Activated naive CD4-positive, alpha-beta T cell treated with anti-CD3 and anti-CD28 coated beads, Interleukin-2, amount 10 ng/mL, durations not matched to agents 7 days and 5 days (primary cell): ENCODE measurements at regions not wholly inside any gene's neighbourhood (a gene's known extent, or its start where the extent isn't known, plus 50 kb on each side); places are given as distances from the start of the nearest gene placed in this dataset.

Source experiments
- CTCF ChIA-PET: fragments of 350-600 bp; sonication (Branson Sonifier 250); formaldehyde crosslinking; loops from one replicate; lab custom pipeline; 2021; ENCODE audit warnings: antibody characterized with exemption; lab: Charles Lee
- DNase-seq: peaks from one replicate; pipeline ENCODE4 v3.0.0-alpha.2; 2020
- H3K27ac Mint-ChIP-seq: one replicate; pipeline ENCODE4 v1.8.0; 2021; ENCODE audit warnings: mild to moderate bottlenecking, moderate library complexity, mixed read lengths
- H3K27me3 Mint-ChIP-seq: one replicate; pipeline ENCODE4 v1.8.0; 2021; ENCODE audit warnings: mild to moderate bottlenecking, mixed read lengths
- H3K36me3 Mint-ChIP-seq: one replicate; pipeline ENCODE4 v1.8.0; 2021; ENCODE audit warnings: mixed read lengths
- H3K4me1 Mint-ChIP-seq: one replicate; pipeline ENCODE4 v1.8.0; 2021; ENCODE audit warnings: mixed read lengths
- H3K4me3 Mint-ChIP-seq: one replicate; pipeline ENCODE4 v1.8.0; 2021; ENCODE audit warnings: mild to moderate bottlenecking, moderate library complexity, mixed read lengths
- H3K9me3 Mint-ChIP-seq: one replicate; pipeline ENCODE4 v1.8.0; 2021; ENCODE audit warnings: mixed read lengths

GRCh38 chr2:57782587-57782986 is 264.0 kb upstream of the VRK2 start:
- Mint-ChIP-seq H3K9me3 (no peaks in the 10 kb centered on the region), H3K27me3 (no peaks in the 10 kb centered on the region), H3K27ac (no peak overlapping the region), H3K4me3 (no peak overlapping the region), H3K4me1 (no peaks in the 10 kb centered on the region), H3K36me3 (no peaks in the 10 kb centered on the region)
- CTCF ChIA-PET, result interaction anchor here (0.6 kb wide), 1 partner anchor 1484 kb away, joined by 3 read pairs; no protein-coding TSS in a partner anchor
- no peak for DNase-seq

GRCh38 chr2:57793310-57793709 is 253.3 kb upstream of the VRK2 start:
- Mint-ChIP-seq H3K4me3 (no peak overlapping the region), H3K9me3 (no peaks in the 10 kb centered on the region), H3K27me3 (no peaks in the 10 kb centered on the region), H3K27ac (no peak overlapping the region), H3K36me3 (no peaks in the 10 kb centered on the region), H3K4me1 (no peaks in the 10 kb centered on the region)
- DNase-seq, result no peak
- CTCF ChIA-PET, result no interaction called here

GRCh38 chr2:57796527-57796926 is 250.1 kb upstream of the VRK2 start:
- H3K36me3 Mint-ChIP-seq, result no peaks in the 10 kb centered on the region
- H3K27me3 Mint-ChIP-seq, result no peaks in the 10 kb centered on the region
- peaks cover 5% of the 10 kb centered on the region for H3K9me3 Mint-ChIP-seq
- no peak overlapping the region for H3K27ac Mint-ChIP-seq
- DNase-seq, result no peak
- H3K4me1 Mint-ChIP-seq, result no peaks in the 10 kb centered on the region
- CTCF ChIA-PET, result no interaction called here
- no peak overlapping the region for H3K4me3 Mint-ChIP-seq

DNA sequence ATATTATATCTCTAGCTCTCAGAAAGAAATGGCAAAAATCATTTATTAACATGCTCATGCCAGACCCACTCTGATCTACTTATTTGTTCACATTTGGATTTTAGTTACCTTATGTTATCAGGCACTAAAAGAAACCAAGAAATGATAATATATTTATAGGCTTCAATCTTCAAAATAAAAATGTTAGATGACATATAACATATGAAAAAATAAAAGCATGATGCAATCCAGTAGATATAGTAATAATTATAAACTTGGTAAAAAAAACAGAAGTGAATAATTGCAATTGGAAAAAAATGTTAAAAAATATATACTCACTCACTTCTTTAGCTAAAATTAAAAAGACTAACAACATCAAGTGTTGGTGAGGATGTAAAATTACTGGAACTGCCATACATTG is 248.3 kb upstream of the VRK2 start:
- CTCF ChIA-PET, result interaction anchor here (1.0 kb wide), 1 partner anchor 77 kb away, joined by 3 read pairs; no protein-coding TSS in a partner anchor
- Mint-ChIP-seq H3K4me3 (no peak overlapping the region), H3K4me1 (no peaks in the 10 kb centered on the region), H3K27me3 (no peaks in the 10 kb centered on the region), H3K36me3 (no peaks in the 10 kb centered on the region), H3K9me3 (peaks cover 5% of the 10 kb centered on the region), H3K27ac (no peak overlapping the region)
- DNase-seq, result no peak

GRCh38 chr2:57802243-57802642 is 244.4 kb upstream of the VRK2 start:
- Mint-ChIP-seq H3K27ac (no peak overlapping the region), H3K4me1 (no peaks in the 10 kb centered on the region), H3K9me3 (peaks cover 5% of the 10 kb centered on the region), H3K4me3 (no peak overlapping the region), H3K27me3 (no peaks in the 10 kb centered on the region), H3K36me3 (no peaks in the 10 kb centered on the region)
- DNase-seq, result no peak
- CTCF ChIA-PET, result no interaction called here

- no peak overlapping the region for H3K4me3 Mint-ChIP-seq
- no peaks in the 10 kb centered on the region for H3K27me3 Mint-ChIP-seq
- H3K4me1 Mint-ChIP-seq, result no peaks in the 10 kb centered on the region
- H3K9me3 Mint-ChIP-seq, result no peaks in the 10 kb centered on the region
- no peaks in the 10 kb centered on the region for H3K36me3 Mint-ChIP-seq
- H3K27ac Mint-ChIP-seq, result no peak overlapping the region
- CTCF ChIA-PET, result no interaction called here
- DNase-seq, result no peak
These were observed 241.6 kb upstream of the VRK2 start for GRCh38 chr2:57804971-57805370.

DNA sequence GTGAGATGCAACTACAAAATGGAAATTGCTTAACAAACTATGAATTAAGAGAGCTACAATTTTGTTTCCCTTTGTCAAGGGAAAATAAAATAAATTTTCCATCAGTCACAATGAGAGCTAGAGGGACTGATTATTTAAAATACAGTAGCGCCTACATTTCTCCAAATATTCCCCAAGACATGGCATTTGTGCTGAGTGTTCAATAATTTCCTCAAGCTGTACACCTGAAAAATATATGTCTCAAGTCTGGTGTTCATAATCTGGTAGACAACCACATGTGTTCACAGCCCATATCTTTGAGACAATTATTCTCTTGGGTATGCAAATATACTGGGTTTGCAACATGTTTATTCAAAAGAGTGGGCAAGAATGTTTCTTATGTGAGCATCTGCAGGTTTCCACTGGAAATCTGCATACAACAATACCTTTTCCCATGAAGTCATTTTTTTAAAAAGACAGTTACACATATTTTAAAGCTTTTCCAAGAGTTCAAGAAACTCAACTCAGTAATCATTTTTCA is 240.1 kb upstream of the VRK2 start:
- H3K27ac Mint-ChIP-seq, result no peak overlapping the region
- no peaks in the 10 kb centered on the region for H3K4me1 Mint-ChIP-seq
- H3K27me3 Mint-ChIP-seq, result no peaks in the 10 kb centered on the region
- DNase-seq, result no peak
- H3K4me3 Mint-ChIP-seq, result no peak overlapping the region
- CTCF ChIA-PET, result no interaction called here
- H3K9me3 Mint-ChIP-seq, result no peaks in the 10 kb centered on the region
- H3K36me3 Mint-ChIP-seq, result no peaks in the 10 kb centered on the region

- Mint-ChIP-seq H3K27ac (no peak overlapping the region), H3K9me3 (no peaks in the 10 kb centered on the region), H3K4me3 (no peak overlapping the region), H3K4me1 (no peaks in the 10 kb centered on the region), H3K36me3 (no peaks in the 10 kb centered on the region), H3K27me3 (no peaks in the 10 kb centered on the region)
- DNase-seq, result no peak
- CTCF ChIA-PET, result no interaction called here
These were observed 237.4 kb upstream of the VRK2 start for GRCh38 chr2:57809230-57809629.

GRCh38 chr2:57821088-57821487 is 225.5 kb upstream of the VRK2 start:
- H3K9me3 Mint-ChIP-seq, result no peaks in the 10 kb centered on the region
- no peaks in the 10 kb centered on the region for H3K36me3 Mint-ChIP-seq
- H3K27me3 Mint-ChIP-seq, result no peaks in the 10 kb centered on the region
- CTCF ChIA-PET, result no interaction called here
- H3K4me1 Mint-ChIP-seq, result no peaks in the 10 kb centered on the region
- no peak overlapping the region for H3K27ac Mint-ChIP-seq
- no peak for DNase-seq
- no peak overlapping the region for H3K4me3 Mint-ChIP-seq

DNA sequence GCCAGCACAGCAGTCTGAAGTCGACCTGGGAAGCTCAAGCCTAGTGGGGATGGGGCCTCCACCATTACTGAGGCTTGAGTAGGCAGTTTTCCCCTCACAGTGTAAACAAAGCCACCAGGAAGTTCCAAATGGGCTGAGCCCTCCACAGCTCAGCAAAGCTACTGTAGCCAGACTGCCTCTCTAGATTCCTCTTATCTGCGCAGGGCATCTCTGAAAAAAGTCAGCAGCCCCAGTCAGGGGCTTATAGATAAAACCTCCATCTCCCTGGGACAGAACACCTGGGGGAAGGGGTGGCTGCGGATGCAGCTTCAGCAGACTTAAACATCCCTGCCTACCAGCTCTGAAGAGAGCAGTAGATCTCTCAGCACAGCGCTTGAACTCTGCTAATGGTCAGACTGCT is 218.4 kb upstream of the VRK2 start:
- Mint-ChIP-seq H3K27me3 (no peaks in the 10 kb centered on the region), H3K36me3 (no peaks in the 10 kb centered on the region), H3K4me1 (no peaks in the 10 kb centered on the region), H3K4me3 (no peak overlapping the region), H3K9me3 (no peaks in the 10 kb centered on the region), H3K27ac (no peak overlapping the region)
- CTCF ChIA-PET, result no interaction called here
- no peak for DNase-seq

DNA sequence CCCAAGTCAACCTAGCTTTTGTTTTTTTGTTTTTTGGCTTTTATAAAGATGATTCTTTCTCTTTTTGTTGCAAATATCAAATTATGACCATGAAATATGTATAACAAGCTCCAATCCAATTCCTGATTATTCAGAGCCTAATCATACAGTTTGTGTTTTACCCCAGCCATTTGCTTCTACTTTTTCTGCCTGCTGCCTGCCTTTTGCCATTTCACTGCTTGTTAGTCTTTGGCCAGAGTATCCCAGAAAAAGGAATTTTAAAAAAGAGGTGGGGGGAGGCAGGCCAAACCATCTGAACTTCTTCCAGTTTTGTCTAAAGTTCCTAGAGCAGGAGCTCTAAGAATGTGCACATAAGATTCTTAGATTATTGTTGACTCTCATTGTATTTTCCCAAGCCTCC is 211.9 kb upstream of the VRK2 start:
- H3K9me3 Mint-ChIP-seq, result no peaks in the 10 kb centered on the region
- CTCF ChIA-PET, result no interaction called here
- no peak for DNase-seq

GRCh38 chr2:57842531-57842930 is 204.1 kb upstream of the VRK2 start:
- H3K36me3 Mint-ChIP-seq, result no peaks in the 10 kb centered on the region
- no peak overlapping the region for H3K27ac Mint-ChIP-seq
- no peak for DNase-seq
- H3K9me3 Mint-ChIP-seq, result no peaks in the 10 kb centered on the region
- no peaks in the 10 kb centered on the region for H3K4me1 Mint-ChIP-seq
- no peak overlapping the region for H3K4me3 Mint-ChIP-seq
- CTCF ChIA-PET, result no interaction called here
- H3K27me3 Mint-ChIP-seq, result no peaks in the 10 kb centered on the region

More for the DNA sequence above, 211.9 kb upstream of the VRK2 start:
- Mint-ChIP-seq H3K27me3 (no peaks in the 10 kb centered on the region), H3K27ac (no peak overlapping the region), H3K4me3 (no peak overlapping the region), H3K4me1 (no peaks in the 10 kb centered on the region), H3K36me3 (no peaks in the 10 kb centered on the region)

DNA sequence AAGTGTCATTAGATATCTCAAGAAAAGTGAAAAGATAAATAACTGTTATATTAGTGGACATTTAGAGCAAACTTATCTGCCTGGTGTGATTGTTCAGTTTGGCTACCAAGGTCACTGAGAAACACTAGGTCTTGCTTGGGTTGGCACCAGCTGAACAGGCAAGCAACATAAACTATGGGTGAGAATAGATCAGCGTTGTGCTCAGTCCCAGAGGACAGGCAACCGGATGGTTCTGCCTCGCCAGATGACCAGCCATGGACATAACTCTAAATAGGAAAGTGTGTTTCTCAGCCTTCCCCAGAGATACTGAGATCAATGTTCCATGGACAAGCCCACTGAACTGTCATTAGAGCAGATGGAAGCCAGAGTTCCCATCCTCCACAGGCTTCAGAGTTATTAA is 203.4 kb upstream of the VRK2 start:
- Mint-ChIP-seq H3K9me3 (no peaks in the 10 kb centered on the region), H3K27ac (no peak overlapping the region), H3K4me3 (no peak overlapping the region), H3K27me3 (no peaks in the 10 kb centered on the region), H3K36me3 (no peaks in the 10 kb centered on the region), H3K4me1 (no peaks in the 10 kb centered on the region)
- DNase-seq, result no peak
- CTCF ChIA-PET, result no interaction called here

- Mint-ChIP-seq H3K27ac (no peak overlapping the region), H3K4me3 (no peak overlapping the region), H3K27me3 (no peaks in the 10 kb centered on the region), H3K9me3 (no peaks in the 10 kb centered on the region), H3K4me1 (no peaks in the 10 kb centered on the region), H3K36me3 (no peaks in the 10 kb centered on the region)
- DNase-seq, result no peak
- CTCF ChIA-PET, result no interaction called here
These were observed 197.9 kb upstream of the VRK2 start for GRCh38 chr2:57848723-57849122.

DNA sequence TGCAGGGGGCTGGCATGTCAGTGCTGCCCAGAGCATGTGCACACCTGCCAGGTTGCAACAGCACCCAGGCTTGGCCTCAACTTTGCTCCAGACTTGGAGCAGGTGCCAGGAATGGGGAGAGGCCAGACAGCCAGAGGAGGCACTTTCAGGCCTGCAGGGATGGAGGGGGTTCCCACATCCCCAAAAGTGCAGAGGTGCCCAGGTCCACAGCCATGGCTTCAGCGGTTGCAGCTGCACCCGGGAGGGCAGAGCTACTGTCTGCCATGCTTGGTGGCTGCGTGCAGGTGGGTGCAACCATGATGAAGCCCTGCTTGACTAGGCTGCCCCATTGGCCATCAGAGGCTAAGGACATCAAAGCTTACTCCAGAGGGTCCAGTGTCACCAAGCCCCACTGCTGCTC is 196.8 kb upstream of the VRK2 start:
- Mint-ChIP-seq H3K4me1 (no peaks in the 10 kb centered on the region), H3K9me3 (no peaks in the 10 kb centered on the region), H3K27me3 (no peaks in the 10 kb centered on the region), H3K36me3 (no peaks in the 10 kb centered on the region), H3K27ac (no peak overlapping the region), H3K4me3 (no peak overlapping the region)
- CTCF ChIA-PET, result no interaction called here
- DNase-seq, result no peak
